GM12873 (cell line): ENCODE measurements at regions not wholly inside any gene's neighbourhood (a gene's known extent, or its start where the extent isn't known, plus 50 kb on each side); places are given as distances from the start of the nearest gene placed in this dataset.

Experiments
- TF ChIP-seq, protein P1 (sequence below): IDR thresholded peaks from 2 replicates; pipeline ENCODE4 v1.5.1; 2012; ENCODE audit warnings: low read depth, mild to moderate bottlenecking, moderate library complexity, low read length, control low read depth; ENCODE audit not compliant: insufficient read depth; ENCODE audit errors: missing control alignments

DNA sequence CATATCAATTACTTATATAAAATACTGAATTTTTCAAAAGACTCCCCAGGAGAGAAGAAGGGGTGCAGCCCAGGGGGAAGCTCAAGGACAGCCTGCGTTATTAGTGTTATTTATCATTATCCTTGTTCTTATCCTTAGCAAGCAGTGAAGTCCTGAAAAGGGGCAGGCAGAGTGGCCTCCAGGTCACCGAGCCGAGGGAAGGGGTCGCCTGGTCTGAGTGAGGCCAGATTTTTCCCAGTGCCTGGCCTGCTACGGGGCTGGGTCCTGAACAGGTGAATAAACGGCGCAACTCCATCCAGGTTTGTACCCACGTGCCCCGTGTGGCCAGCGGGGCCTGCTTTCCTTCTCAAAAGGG lies 123.7 kb downstream of the BRD1 start:
- TF ChIP-seq, protein P1, sequence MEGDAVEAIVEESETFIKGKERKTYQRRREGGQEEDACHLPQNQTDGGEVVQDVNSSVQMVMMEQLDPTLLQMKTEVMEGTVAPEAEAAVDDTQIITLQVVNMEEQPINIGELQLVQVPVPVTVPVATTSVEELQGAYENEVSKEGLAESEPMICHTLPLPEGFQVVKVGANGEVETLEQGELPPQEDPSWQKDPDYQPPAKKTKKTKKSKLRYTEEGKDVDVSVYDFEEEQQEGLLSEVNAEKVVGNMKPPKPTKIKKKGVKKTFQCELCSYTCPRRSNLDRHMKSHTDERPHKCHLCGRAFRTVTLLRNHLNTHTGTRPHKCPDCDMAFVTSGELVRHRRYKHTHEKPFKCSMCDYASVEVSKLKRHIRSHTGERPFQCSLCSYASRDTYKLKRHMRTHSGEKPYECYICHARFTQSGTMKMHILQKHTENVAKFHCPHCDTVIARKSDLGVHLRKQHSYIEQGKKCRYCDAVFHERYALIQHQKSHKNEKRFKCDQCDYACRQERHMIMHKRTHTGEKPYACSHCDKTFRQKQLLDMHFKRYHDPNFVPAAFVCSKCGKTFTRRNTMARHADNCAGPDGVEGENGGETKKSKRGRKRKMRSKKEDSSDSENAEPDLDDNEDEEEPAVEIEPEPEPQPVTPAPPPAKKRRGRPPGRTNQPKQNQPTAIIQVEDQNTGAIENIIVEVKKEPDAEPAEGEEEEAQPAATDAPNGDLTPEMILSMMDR: no peak

DNA sequence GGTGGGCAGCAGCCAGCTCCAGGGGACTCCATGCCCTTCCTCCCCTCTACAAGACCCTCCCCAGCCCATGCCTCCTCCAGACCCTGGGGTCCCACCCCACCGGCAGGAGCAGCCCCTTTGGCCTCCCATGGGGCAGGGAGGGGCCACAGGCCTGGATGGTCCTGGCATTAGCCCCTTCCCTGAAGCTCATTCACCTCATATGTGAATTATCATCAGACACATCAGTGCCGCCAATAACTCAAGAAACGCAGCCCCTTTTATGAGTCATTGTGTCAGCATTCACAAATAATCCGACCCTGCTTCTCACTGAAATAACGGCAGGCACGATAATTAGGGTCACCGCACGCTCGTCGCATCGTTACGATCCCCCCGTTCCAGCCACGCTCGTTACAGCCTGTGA lies 124.2 kb downstream of the BRD1 start:
- TF ChIP-seq, protein P1: no peak

DNA sequence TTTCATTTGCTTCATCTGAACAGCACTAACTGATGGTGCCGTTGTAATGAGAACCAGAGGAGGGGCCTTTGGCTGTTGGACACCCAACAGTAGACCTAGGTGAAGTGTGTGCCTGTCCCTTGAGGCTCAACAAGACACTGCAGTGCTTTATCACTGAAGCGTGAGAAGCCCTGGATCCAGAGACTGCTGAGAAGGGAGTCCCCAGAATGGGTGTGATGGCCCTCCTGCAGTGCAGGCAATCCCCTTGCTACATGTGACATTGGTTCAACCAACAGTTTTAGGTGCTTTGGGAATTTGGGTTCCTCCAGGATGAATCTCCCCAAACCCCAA lies 125.6 kb downstream of the BRD1 start:
- TF ChIP-seq, protein P1: no peak

DNA sequence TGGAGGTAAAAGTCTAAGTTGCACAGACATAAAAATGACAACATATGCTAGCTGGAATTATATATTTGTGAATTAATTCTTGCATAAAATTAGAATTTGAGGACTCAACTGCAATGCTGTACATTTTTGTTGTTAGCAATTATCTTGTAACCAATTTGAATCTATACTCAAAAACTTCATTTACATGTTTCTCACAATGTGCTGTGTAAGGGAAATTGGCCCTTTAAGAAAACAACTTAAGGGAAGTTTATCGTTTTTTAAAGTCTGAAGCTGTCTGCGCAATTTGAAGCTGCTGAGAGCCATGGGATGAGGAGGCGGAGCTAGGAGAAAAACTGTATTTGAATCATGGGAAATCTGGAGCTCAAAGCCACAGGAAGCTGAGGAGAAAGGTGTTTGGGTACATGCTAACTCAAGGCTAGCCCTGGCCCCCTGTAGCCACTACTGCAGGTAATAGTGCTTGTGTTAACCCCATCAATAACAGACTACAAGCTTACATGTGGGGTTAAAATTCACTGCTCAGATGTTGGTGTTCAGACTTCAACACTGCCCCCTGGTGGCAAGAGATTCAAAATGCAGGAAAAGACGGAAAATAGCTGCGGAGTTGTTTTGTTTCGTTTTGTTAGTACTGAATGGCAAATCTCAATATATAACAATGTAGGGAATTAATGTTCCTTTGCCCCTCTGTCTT lies 126.1 kb downstream of the BRD1 start:
- TF ChIP-seq, protein P1: peak; percentile 64

DNA sequence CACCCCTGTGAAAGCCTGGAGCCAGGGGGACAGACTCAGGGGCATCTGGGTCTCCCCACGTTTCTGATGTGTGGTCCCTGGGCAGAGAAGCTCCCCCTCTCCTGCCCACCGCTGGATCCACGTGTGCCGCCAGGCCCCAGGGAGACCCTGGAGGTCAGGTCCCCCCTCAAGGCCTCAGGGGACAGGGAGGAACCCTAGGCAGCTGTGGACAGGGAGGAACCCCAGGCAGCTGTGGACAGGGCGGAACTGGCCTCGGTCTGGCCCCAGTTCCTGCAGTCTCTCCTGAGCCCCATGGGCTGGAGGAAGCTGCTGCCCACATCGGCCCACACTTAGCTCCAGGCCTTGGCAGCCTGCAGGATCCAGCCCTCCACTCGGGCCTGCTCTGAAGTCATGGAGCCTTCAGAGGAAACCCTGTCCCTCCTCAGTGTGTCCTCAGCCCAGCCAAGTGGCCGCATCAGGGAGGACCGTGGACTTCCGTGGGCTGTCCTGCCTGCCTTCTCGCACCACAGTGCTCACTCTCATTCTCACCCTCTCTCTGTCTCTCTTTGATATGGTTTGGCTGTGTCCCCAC lies 127.7 kb downstream of the BRD1 start:
- TF ChIP-seq, protein P1: no peak

DNA sequence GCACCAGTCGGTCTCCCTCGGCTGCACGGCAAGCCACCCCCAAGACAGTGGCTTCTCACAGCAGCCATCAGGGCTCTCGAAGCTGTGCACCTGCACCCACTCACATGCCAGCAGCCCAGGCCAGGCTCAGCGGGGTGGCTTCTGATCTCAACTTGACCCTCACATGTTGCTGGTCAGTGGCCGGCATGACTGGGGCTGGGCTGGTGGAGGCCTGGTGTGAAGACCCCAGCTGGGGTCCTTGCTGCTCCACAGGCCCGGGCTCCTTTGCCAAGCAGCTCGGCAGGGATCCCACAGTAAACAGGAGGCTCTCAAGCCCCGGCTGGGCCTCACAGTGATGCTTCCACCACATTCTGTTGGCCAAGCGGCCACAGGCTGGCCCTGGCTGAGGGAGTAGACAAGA lies 128.2 kb downstream of the BRD1 start:
- TF ChIP-seq, protein P1: no peak

DNA sequence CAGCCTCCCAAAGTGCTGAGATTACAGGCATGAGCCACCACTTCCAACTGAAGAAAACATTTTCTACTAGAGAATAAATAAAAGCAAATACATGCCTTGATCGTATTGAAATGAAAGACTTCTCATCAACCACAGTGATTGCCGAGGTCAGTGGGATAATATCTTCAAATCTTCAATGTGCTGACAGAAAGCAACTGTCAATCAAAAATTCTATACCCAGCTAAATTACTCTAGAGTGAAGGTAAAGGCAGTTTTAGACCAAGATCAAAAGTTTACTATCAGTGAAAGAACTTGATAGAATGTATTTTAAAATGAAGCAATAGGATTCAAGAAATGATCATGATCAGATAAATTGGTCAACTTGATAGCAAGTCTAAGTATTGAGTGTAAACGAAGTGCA lies 130.6 kb downstream of the BRD1 start:
- TF ChIP-seq, protein P1: no peak
